C4-2B (cell line): ENCODE measurements at regions not wholly inside any gene's neighbourhood (a gene's known extent, or its start where the extent isn't known, plus 50 kb on each side); places are given as distances from the start of the nearest gene placed in this dataset.

Source experiments
- ZFX ChIP-seq: fragments of 450-650 bp; IDR thresholded peaks from 2 replicates; pipeline ENCODE4 v1.6.1; 2017
- TF ChIP-seq, protein P1 (sequence below): fragments of 450-650 bp; conservative IDR thresholded peaks from 2 replicates; pipeline ENCODE4 v1.5.1; 2017; ENCODE audit warnings: mild to moderate bottlenecking

GRCh38 chr11:79852176-79852575, 411.3 kb upstream of the TENM4 start:
- TF ChIP-seq, protein P1, sequence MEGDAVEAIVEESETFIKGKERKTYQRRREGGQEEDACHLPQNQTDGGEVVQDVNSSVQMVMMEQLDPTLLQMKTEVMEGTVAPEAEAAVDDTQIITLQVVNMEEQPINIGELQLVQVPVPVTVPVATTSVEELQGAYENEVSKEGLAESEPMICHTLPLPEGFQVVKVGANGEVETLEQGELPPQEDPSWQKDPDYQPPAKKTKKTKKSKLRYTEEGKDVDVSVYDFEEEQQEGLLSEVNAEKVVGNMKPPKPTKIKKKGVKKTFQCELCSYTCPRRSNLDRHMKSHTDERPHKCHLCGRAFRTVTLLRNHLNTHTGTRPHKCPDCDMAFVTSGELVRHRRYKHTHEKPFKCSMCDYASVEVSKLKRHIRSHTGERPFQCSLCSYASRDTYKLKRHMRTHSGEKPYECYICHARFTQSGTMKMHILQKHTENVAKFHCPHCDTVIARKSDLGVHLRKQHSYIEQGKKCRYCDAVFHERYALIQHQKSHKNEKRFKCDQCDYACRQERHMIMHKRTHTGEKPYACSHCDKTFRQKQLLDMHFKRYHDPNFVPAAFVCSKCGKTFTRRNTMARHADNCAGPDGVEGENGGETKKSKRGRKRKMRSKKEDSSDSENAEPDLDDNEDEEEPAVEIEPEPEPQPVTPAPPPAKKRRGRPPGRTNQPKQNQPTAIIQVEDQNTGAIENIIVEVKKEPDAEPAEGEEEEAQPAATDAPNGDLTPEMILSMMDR, result no peak
- TF ChIP-seq ZFX, result no peak
